Testis (tissue), 2 donors: ENCODE measurements at regions not wholly inside any gene's neighbourhood (a gene's known extent, or its start where the extent isn't known, plus 50 kb on each side); places are given as distances from the start of the nearest gene placed in this dataset.

ENCODE experiments used
- POLR2A ChIP-seq: fragments of 450-650 bp; IDR thresholded peaks from one replicate; pipeline ENCODE4 v1.6.1; 2017; ENCODE audit warnings: antibody characterized with exemption, mild to moderate bottlenecking, moderate library complexity
- TF ChIP-seq, protein P1 (sequence below), 3 experiments: fragments of 450-650 bp in 2 of 3; fragments of 200-600 bp in 1 of 3; sonication (generic) in 1 of 3; IDR thresholded peaks; one replicate each; pipeline ENCODE4 v1.5.1; 2016 to 2019; ENCODE audit warnings: antibody characterized with exemption in 3 of 3, mild to moderate bottlenecking in 2 of 3, moderate library complexity in 1 of 3

DNA sequence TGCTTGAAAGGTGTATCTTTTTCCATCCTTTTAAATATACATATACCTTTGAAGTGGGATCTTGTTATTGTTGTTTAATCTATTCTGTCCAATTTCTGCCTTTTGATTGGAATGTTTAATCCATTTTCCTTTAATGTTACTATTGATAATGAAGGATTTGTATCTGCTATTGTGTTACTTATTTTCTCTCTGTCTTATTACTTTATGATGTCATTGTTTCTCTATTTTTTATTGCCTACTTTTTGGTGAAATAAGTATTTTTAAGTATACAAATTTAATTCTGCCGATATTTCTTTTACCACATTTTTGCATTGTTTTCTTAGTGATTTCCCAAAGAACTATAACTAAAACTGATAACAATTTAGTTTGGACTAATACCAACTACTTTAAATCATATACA, 121.8 kb downstream of the RASSF9 start:
- TF ChIP-seq, protein P1, sequence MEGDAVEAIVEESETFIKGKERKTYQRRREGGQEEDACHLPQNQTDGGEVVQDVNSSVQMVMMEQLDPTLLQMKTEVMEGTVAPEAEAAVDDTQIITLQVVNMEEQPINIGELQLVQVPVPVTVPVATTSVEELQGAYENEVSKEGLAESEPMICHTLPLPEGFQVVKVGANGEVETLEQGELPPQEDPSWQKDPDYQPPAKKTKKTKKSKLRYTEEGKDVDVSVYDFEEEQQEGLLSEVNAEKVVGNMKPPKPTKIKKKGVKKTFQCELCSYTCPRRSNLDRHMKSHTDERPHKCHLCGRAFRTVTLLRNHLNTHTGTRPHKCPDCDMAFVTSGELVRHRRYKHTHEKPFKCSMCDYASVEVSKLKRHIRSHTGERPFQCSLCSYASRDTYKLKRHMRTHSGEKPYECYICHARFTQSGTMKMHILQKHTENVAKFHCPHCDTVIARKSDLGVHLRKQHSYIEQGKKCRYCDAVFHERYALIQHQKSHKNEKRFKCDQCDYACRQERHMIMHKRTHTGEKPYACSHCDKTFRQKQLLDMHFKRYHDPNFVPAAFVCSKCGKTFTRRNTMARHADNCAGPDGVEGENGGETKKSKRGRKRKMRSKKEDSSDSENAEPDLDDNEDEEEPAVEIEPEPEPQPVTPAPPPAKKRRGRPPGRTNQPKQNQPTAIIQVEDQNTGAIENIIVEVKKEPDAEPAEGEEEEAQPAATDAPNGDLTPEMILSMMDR (IDR thresholded peaks at IDR 0.05), result no peak
- no peak for TF ChIP-seq POLR2A
